ENCODE measurements at regions not wholly inside any gene's neighbourhood (a gene's known extent, or its start where the extent isn't known, plus 50 kb on each side); places are given as distances from the start of the nearest gene placed in this dataset.

DNA sequence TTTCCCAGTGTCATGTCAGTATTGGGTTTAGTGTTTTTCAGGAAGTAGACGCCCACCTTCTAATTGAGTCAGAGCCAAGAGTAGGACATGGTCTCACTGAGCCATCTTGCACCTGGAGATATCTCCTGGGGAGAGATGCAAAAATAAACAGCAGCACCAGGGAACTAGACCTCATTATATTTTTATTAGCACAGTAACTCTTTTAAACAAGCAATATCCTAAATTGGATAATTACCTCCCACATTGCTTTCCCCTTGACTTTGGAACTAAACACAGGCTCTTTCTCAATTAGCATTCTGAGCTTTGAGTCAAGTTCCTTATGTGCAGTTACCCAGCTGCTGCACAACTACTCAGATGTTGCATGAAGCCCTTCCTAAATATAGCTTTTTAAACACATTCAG is 175.4 kb downstream of the IBTK start:
- DNase-seq (ENCODE audit: low read depth) = no peak

DNA sequence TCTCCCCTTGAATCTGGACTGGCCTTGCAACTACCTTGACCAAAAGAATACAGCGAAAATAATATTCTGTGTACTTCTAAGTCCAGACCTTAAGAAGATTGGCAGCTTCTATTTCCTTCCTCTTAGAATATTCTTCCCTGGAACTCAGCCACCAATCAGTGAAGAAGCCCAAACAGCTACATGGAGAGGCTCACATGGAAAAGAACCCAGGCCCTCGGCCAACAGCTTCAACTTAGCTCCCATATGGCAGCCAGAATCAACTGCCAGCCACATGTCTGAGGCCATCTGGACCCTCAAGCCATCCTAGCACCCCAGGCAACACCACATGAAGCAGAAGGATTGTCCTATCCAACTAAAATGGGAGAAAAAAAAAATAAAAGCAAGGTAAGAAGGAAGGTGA is 178.8 kb downstream of the IBTK start:
- no peak for DNase-seq (ENCODE audit: low read depth)

DNA sequence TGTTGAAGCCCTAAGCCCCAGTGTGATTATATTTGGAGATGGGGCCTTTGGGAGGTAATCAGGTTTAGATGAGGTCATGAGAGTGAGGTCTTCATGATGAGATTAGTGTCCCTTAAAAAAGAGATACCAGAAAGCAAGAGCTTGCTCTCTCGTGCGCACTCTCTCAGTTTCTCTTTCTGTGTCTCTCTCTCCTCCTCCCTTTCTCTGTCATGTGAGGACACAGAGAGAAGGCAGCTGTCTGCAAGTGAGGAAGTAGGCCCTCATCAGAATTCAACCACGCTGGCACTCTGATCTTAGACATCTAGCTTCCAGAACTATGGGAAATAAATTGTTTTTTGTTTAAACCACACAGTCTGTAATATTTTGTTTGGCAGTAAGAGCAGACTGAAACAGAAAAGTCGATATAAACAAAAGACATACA is 180.5 kb downstream of the IBTK start:
- no peak for DNase-seq (ENCODE audit: low read depth)

DNA sequence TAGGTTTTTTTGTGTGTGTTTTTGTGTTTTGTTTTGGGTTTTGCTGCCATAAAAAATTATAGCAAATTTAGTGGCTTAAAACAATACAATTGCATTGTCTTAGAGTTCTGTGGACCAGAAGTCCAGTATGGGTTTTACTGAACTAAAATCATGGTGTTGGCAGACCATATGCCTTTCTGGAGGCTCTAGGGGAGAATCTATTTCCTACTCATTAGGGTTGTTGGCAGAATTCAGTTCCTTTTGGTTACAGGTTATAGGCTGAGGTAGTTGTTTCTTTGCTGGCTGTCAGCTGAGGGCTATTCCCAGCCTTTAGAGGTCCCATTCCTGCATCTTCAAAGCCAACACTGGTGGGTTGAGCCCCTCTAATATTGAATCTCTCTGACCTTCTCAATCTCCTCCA is 181.3 kb downstream of the IBTK start:
- DNase-seq (ENCODE audit: low read depth) = no peak

DNA sequence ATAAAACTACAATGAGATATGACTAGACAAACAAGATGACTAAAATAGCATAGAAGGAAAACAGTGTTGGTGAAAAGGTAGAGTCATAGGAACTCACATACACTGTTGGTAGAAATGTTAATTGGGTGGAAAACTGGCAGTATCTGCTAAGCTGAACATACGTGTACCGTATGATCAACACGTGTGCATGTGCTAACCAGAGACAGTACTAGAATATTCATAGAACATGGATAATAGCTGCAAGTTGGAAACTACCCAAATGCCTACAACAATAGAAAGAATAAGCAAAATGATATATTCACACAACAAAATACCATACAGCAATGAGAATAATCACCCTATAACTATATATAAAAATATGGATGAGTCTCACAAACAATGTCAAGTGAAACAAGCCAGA is 184.0 kb downstream of the IBTK start:
- no peak for DNase-seq (ENCODE audit: low read depth)

DNA sequence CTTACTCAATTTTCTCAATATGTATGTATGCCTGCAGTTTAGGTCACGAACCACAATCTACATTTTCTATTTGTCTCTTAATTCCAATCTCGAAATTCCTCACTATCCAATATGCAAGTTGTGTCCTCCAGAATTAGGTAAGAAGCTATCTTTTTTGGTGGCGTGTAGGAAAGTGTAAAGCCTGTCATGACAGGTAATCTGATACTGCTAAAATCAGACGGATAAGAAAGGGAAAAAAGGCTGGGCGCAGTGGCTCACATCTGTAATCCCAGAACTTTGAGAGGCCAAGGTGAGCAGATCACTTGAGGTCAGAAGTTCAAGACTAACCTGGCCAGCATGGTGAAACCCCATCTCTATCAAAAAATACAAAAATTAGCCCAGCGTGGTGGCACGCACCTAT is 185.3 kb downstream of the IBTK start:
- DNase-seq (ENCODE audit: low read depth) = no peak

DNA sequence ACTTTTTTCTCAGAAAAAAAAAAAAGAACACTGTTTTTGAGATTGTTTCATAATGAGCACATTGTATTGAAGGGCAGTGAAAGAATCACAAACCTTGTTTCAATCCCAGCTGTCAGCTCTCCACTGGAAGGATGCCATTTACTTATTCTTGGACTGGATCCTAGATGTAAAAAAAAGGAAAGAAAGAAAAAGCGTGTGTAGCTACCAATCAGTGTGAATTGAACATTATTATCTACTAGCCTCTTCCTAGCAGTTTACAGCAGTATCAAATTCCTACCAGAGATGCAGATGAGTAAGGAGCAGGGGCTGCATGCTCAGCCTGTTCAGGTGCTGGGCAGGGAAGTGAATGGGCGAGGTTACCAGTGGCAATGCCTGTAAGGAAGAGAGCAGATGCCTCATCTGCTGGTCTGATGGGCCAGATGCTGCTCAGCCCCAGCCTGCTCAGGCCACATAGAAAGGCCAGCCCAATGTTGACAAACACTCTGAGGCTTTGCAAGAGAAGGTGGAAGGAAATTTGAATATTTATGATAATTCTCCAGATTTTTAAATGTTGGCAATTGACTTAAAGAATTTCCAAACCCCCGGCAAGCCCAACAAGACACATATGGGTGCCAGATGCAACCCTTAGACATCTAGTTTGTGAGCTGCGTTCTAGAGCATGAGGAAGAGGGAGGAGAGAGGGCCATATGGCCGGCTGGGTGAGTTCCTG is 189.5 kb downstream of the IBTK start:
- no peak for DNase-seq (ENCODE audit: low read depth)

DNA sequence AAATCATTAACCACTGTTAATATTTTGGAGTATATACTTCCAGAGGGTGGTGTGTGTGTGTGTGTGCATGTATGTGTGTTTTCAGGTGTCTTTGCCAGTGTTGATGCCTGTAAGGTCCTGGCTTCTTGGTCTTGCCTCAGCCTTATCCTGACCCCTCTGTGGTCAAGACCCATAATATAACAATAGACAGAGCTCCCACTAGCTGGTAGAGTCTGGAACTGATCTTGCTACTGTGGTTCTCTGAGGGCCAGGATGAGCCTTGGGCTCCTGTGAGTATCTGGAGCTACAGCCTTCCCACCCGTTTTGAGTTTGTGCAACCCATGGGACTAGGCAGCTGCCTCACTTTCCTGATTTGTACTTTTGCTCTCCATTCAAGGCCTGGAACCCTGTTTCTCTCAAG is 191.0 kb downstream of the IBTK start:
- no peak for DNase-seq (ENCODE audit: low read depth)

DNA sequence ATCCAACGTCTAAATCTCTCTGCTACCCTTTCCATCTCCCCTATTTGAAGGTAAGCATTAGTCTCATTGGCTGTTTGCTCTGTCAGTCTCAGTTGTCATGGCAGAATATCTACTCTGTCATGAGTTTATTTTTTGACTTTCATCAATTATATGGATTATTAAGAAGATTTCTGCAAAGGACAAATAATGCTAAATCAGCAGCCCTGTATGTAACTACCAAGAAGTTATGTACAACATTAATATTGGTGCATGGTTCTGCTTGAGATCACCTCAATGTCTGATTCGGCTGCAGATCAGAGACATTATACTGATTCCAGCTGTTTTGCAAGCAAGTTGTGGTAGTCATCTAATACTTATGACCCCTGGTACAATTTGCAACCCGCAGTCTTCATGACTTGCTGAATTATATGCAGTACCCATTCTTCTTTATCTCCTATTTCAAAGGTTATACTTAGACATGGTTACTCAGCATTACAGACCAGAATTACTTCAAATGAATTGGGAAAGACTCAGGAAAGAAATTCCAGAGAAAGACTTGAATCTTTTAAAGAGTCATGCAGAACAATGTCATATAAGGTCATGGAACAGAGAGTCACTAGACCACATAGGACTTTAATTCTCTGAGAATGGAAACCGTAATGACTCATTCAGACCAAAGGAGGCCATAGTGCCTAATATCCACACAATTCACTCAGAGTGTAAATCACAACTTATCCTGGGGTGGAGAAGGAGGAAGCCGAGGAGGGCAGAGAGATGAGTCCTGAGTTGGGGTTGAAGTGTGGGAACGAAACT is 201.4 kb downstream of the IBTK start:
- DNase-seq (ENCODE audit: low read depth) = peak; percentile 98

DNA sequence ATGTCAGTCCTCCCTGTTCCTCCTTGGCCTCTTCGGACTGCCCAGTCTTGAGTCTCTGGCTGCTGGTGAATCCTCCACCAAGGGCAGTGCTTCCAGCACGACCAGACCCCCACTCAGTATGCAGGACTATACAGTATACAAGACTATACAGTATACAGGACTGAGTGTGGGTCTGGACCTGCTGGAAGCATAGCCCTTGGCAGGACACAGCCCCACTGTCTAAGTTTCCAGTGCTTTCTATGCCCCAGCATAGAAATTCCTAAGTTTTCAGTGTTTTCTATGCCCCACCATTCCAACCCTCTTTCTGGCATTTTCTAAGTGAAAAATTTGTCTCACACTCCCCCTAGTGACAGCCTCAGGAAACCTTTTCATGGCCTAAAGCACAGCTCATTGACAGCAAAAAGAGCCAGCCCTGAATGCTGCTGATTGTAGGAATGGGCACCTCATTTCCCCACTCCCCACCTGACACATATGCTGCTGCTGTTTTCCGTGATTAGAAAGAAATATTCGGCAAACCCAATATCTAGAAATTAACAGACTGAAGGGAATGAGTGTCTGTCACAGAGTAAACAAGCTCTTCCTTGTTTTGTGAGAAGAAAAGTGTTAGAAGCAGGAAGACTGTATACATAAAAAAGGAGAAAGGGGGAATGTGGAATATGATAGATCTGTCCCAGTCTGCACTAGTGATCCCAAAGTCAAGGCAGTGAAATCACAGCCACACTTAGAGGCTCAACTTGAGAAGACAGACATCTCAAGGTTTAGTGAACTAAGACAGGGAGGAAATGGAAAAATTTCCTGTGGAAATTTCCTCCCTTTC is 206.9 kb downstream of the IBTK start:
- DNase-seq (ENCODE audit: low read depth) = peak; percentile 57

DNA sequence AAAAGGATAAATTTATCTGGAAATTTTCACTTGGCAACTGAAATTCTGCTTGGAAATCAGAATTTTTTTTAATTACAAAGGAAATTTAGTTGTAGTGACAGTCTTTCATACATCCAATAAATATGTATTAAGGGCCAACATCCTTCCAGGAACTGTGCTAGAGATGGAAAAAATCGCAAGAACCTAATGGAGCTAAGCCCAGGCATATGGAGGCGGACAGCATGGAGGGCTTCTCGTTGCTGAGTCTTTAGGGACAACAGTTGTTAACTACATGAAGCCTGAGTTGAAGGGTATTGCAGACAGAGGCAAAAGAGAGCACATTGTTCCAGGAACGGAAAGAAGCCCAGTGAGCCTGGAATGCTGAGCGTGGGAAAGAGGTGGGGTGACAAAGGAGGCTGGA is 208.9 kb downstream of the IBTK start:
- no peak for DNase-seq (ENCODE audit: low read depth)

DNA sequence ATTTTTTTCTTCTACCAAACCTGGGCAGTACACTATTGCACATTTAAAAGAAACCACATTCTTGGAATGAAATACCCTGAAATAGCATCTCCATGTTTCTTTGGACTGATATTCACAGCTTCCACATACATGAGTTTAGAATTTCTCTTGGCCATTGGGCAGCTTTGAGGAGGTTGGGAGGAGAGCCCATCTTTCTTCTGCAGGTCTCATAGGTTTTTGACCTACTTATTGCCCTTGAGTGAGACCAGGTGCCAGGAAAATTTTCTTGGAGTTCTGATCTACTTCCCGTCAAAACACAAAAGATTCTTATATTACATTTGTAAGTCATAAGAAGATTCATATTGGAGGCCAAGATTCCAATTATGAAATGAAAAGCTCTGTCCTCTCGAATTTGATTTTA is 212.0 kb downstream of the IBTK start:
- no peak for DNase-seq (ENCODE audit: low read depth)

DNA sequence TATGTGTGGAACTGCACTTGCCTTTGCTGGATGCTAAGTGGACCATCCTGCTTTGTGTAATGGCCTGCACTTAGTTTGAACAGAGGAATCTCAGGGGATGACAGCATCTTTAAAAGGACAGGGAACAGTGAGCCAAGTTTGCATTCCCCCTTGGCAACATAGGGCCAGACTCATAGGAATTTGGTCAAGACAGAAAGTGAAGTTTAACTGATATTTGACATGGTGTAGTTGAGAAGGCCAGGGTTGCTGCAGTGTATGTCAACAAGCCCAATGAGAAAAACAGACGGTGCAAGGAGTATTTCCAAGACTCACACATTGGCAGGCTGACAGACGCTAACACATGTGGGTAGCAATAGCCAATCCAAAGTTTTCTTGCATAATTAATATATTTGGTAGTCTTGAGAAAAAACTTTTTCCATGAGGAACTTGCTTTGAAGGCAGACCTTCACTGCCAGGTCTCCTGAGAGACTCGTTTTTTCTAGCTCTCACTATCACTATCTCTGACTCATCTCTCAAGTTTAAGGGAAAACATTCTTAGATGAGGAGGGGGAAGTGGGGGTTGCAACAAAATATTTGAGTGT is 213.8 kb downstream of the IBTK start:
- no peak for DNase-seq (ENCODE audit: low read depth)

DNA sequence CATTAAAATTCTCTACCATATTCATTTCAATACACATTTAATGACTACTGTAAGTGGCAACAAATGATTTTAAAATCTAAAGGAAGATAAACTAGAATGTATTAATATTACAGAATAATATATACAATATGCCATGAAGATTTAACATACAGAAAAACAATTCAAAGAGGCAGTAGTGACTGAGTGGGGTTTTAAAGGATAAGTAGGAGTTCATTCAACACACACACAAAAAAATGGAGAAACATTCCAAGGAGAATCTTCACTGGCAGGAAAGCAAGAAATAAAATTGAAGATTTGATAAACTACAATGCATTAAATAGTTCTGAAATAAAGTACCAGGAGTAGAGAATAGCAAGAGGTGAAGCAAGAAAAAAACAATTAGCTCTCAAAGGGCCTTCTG is 215.1 kb downstream of the IBTK start:
- DNase-seq (ENCODE audit: low read depth) = no peak

DNA sequence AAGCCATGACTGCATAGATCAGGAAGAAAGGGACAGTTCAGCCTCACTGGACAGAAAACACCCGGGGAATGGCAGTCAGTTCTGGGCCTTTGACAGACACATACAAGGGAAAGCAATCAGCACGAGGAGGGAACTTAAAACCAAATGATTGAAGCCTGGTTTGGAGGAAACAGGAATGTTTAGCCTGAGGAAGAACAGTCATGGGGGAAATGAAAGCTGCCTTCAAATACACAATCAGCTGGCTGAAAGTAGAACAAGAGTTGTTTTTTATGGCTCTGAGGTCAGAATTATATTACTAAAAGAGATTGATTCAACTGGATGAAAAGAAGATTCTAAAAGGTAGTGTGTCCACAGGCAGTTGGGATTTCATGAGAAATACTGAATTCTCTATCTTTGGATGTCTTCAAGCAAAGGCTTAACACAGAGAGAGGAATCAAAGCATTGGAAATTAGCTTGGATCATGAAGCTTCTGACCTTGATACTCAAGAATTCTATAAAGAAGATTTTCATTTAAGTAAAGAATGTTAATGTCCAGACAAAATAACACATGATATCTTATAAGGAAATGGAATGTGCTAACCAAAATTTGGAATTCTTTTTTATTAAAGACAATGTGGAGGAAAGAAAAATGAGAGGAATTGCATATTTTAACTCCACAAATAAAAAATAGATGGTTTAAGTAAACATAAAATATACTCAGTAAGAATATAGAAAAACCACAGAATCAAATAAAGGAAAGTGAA is 216.6 kb downstream of the IBTK start:
- DNase-seq (ENCODE audit: low read depth) = peak; percentile 53

DNA sequence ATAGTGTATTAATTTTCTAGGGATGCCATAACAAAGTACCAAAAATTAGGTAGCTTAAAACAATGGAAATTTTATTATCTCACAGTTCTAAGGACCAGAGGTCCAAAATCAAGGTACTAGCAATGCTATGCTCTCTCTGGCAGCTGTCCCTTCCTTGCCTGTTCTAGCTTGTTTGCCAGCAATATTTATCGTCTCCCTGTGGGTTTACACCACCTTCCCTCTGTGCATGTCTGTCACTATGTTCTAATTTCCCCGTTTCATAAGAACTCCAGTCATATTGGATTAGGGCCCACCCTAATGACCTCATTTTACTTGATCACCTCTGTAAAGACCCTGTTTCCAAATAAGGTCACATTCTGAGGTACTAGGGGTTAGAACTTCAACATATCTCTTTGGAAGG is 217.2 kb downstream of the IBTK start:
- DNase-seq (ENCODE audit: low read depth) = no peak

DNA sequence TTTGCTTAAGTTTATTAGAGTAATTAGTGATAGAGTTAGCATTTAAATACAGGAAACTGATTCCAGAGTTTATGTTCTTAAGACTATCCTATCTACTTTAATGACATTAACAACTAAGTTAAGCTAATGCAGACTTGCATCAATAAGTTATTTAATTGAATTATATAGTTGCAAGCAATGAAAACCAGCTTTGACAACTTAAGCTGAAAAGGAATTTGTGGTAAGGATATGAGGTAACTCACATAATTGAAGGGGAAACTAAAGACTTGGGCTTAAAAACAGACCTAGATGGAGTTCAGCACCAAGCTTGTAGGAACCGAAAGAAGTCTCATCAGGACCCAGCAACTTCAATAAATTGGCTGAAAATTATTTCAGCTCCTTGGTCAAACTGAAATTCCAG is 222.3 kb downstream of the IBTK start:
- DNase-seq (ENCODE audit: low read depth) = no peak

DNA sequence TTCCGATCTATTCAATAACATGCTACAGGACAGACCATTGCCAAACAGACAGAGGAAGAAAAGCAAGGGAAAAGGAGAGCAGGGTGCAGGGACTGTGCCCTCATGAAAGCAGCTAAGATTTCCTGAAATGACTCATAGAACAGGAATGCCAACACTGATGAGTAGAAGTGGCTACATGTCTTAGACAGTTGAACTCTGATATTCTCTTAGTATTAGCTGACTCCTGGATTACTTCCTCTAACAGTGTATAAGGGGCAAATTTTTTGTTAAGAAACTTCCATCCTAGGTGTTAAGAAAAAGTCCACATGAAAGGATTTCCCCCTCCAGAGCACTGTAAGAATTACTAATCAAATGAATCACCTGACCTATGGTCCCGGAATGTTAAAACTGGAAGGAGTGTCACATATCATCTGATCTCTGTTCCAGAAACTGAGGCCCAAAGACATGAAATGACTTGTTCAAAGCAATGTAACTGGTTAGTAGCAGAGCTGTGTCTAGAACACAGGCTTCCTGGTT is 224.9 kb downstream of the IBTK start:
- peak; percentile 96 for DNase-seq (ENCODE audit: low read depth)

DNA sequence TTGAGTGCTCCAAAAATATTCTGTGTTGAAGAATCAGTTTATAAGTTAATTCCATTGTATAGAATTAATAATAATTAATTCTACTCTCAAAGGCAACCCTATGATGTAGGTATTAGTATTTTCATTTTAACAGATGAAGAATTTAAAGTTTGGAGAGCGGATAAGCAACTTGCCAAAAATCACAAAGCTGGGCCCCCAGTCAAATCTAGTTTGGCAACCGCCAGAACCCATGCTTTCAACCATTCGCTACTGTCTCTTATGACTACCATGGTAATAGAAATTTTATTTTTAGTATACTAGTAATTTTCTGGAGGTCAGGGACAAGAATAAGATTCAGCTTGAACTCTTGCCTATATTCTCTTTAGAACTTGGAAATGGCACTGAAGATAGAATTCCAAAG is 229.8 kb downstream of the IBTK start:
- DNase-seq (ENCODE audit: low read depth) = no peak

DNA sequence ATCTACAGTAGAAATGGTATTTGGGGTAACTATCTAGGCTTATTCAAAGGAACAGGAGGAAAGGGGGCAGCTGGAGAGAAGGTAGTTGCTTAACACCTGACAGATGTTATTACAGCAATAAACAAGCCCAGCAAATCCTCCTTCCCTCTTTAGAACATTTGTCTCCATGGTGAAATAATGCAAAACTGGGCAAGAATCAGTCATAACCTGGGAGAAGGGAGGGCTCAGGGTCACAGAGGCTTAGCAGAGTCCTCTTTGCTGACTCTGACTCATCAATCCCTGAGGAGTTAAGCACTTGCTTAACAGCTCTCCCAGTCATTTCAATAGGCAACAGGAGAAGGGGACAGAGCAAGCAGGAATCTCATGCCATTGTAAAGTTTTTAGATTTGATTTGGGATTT is 230.3 kb downstream of the IBTK start:
- peak; percentile 99 for DNase-seq (ENCODE audit: low read depth)

DNA sequence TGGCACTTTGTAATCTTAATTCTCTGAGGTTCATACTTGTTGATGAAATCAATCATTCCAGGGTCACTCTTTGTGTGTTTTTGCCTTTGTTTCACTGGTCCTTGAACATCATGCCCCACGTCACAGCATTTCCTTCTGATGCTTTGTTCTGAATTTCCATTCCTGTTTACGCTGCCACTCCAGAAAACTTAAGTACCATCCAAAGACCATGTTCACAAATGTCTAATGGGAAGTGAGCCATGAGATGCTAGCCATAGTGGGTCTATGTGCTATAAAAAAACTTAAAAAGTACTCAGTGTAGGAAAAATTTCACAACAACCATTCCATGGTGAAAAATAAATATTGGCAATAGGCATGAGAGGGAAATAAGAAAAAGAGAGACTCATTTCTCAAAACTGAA is 232.0 kb downstream of the IBTK start:
- DNase-seq (ENCODE audit: low read depth) = no peak

All from renal cortical epithelial cell (primary cell).